ENCODE measurements at regions not wholly inside any gene's neighbourhood (a gene's known extent, or its start where the extent isn't known, plus 50 kb on each side); places are given as distances from the start of the nearest gene placed in this dataset.

DNA sequence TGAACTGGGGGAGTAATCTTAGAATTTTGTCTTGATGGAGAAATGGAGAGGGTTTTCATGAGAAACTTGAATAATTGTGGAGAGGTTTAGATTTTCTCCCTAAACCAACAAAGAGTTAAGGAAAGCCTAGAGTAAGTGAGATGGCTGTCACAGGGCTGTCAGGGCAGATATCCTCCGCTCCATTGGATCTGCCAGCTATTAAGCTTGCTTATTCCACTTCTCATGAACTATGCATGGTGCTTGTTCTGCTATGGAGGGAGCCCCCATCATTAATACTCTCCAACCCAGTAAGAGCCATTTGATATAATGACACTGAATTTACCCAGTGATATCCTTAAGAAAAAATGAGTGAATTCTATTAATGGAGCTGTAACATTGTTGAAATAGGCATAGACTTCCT, 342.8 kb upstream of the MTNR1B start:
- in situ Hi-C loops (cut with MboI; ENCODE audit: low pct_unique_long_range_greater_than_20kb, low sequenced_read_pairs), result no loop called here
- DNase-seq, result no peak

DNA sequence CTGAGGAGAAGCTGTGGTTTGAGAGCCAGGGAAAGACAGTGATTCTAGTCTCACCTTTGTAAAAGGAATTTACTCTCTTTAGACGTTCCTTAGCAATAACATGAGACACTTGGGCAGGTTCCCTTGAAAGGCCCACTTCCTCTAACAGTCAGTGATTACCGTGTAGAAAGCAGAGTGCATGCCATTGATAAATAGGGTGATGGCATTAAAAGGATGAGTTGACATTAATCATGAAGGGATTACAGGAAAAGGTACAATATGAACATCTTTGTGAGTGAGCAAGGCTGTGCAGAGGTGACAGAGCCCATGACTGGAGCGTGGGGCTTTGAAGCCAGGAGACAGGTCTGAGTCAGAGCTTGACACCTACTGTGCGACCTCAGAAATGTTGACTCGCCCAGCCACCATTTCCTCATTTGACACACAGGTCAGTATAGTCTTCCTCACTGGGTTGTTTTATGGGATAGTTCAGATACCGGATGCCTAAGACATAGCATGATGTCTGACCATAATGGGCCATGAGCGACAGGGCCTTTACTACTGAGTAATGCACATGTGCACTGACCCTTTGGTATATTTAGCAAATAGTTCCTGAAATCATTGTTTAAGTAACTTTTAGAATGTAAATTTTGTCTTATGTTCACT, 341.7 kb upstream of the MTNR1B start:
- no peak for DNase-seq
- in situ Hi-C loops (cut with MboI; ENCODE audit: low pct_unique_long_range_greater_than_20kb, low sequenced_read_pairs), result no loop called here

DNA sequence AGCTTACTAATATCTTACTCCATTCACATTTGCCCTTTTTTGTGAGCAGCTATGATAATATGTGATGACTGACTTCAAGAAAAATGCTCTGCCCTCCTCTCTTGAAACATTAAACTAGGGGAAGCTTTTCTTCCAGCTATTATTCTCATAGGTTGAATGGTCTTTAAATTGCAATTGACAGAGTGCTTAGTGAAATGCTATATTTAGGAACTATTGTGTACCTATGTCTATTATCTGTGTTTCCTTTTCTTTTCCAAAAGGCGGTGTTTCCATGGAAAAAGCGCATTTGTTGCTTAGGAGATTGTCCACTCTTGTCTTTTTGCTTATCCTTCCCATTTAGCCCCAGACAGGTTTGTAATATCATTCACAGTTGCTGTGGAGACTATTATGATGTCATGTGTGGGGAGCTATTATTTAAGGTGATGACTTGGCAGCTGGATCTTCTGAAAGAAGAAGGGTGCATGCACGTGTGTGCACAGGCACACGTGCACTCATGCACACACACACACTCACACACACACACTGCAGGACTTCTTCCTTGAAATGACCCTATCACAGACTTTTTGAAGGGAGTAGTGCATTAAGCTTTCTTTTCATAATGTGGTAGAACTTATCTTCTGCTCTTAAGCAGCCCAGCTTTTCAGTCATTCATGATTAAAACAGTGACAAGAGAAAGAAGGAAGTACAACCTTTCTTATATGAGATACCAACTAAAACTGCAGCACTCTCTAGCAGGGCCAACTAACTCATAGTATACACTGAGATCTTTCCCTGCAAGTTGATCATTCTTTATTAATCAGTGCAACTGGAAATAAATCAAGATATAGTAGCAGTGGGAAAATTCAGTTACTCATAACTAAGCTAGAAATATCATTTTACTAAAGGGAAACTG, 340.8 kb upstream of the MTNR1B start:
- DNase-seq, result no peak
- in situ Hi-C loops (cut with MboI; ENCODE audit: low pct_unique_long_range_greater_than_20kb, low sequenced_read_pairs), result no loop called here

GRCh38 chr11:92632495-92632894, 337.0 kb upstream of the MTNR1B start:
- no peak for DNase-seq
- in situ Hi-C loops (cut with MboI; ENCODE audit: low pct_unique_long_range_greater_than_20kb, low sequenced_read_pairs), result no loop called here

- in situ Hi-C loops (cut with MboI; ENCODE audit: low pct_unique_long_range_greater_than_20kb, low sequenced_read_pairs), result no loop called here
Measured at GRCh38 chr11:92633820-92634219, 335.6 kb upstream of the MTNR1B start.

GRCh38 chr11:92636543-92637188, 332.8 kb upstream of the MTNR1B start:
- in situ Hi-C loops (cut with MboI; ENCODE audit: low pct_unique_long_range_greater_than_20kb, low sequenced_read_pairs), result no loop called here

More at GRCh38 chr11:92633820-92634219, 335.6 kb upstream of the MTNR1B start:
- DNase-seq, result no peak

DNA sequence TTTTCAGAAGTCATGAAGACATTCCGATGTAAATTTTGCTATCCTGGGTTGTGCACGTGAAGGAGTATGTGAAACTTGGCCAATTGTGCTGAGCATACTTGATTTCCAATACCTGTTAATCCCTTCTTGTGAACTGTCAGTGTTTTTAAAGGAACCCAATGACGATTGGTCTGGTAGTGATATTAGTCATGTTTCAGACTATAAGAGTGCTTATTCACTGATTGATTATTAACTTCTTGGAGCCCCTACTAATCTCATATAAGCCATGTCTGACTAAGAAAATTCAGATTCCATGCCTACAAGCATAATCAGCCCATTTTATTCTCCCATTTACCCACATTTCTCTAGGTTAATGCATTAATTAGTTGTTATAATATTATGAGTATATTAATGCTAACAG, 330.8 kb upstream of the MTNR1B start:
- in situ Hi-C loops (cut with MboI; ENCODE audit: low pct_unique_long_range_greater_than_20kb, low sequenced_read_pairs), result no loop called here
- no peak for DNase-seq

More at GRCh38 chr11:92636543-92637188, 332.8 kb upstream of the MTNR1B start:
- DNase-seq, result no peak

DNA sequence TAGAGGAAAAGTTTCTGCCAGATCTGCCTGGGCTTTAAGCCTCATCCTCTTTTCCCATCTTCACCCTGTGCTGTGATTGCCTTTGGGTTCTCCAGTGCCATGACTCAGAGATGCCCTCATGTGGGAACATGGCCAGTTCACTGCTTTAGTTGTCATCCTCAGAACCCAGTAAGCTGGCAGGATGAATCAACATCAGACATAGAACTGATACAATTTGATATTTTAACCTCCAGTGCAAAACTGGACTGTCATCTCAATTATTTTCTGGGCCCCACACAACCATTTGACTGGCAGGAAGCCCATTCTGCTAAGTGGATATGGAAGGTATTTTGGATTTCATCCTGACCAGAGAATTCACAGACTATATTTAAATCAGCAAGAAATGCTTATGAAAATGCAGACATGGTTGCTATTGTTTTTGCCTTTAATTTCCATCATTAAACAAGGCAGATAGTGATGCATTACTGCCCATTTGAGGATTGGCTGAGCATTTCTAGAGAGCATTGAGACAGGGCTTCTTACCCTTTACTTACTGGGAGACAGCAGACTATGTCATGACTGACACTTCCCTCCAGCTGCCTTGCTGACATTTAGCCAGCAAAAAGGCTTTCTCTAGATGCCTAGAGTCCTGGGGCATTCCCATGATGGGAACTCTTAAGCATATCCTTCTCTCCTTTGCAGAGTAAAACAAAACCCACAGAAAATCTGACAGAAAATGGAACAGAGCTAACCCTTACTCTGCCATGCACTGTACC, 327.1 kb upstream of the MTNR1B start:
- in situ Hi-C loops (cut with MboI; ENCODE audit: low pct_unique_long_range_greater_than_20kb, low sequenced_read_pairs), result no loop called here
- no peak for DNase-seq

DNA sequence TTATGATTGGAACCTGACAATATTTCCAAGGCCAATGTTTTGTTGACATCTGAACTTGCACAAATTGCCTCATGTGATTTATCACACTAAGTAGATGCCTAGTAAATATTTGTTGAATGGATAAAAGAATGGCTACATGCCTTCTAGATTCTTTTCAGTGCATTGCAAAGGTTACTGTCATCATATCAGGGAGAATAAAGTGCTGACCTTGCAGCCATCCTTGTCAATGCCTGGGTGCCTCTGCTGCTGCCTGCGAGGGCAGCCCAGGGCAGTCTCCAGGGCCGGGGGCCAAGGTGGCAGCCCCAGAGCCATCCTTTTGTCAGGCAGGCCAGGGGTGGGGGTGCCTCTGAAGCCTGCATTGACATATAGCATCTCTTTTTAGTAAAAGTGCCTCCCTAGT, 325.6 kb upstream of the MTNR1B start:
- no peak for DNase-seq
- in situ Hi-C loops (cut with MboI; ENCODE audit: low pct_unique_long_range_greater_than_20kb, low sequenced_read_pairs), result no loop called here

DNA sequence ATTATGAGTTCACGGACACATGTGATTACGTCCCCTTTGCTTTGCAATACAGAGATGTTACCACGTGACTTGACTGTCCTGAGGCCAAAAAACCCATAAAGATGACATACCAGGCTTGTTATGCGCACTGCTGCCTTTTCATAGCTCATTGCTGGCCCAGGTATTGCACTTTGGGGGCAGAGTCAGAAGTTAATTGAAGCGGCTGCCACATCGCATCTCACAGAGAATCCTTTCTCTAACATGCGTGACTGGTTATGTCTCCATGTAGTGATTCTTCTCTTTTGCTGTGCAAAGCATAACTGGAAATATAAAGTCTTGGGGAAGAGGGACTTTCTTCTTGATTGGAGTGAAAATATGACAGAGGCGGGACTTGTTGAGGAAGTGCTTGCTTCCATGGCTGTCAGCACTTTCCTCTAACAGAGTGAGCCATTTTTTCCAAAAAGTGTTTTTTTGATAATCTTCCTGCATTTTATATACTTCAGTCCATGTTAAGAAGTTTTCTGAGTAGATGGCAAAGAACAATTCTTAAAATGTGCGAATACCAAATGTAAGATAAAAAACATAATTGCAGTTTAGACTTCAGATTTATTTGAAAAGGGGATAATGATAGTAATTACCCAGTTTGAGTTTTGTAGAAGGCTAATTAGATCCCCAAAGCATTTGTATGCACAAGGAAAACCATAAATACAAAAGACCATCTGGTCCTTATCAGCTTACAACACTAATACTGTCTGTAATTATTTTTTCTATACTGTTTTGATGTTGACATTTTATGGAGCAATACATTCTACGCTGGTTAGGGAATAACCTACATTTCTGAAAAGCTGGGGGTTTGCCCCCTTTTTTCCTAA, 324.6 kb upstream of the MTNR1B start:
- no peak for DNase-seq
- in situ Hi-C loops (cut with MboI; ENCODE audit: low pct_unique_long_range_greater_than_20kb, low sequenced_read_pairs), result no loop called here

GRCh38 chr11:92651159-92651558, 318.3 kb upstream of the MTNR1B start:
- in situ Hi-C loops (cut with MboI; ENCODE audit: low pct_unique_long_range_greater_than_20kb, low sequenced_read_pairs), result no loop called here

DNA sequence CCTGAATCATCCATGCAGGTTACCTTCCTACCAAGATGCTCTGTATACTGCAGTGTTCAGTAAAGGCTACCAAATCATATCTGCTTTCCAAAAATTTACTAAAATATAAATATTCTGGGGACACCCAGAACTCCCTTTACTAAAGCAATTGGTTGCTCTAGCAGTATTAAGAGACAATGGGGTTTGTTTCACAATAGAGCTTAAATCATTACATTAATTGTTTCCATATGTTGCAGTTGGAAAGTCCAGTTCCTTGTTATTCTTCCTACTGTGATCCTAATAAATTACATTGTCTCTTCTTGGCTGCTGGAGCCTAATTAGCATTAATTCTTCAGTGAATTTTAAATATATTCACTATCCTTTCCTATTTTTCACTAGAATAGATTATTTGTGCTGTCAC, 316.0 kb upstream of the MTNR1B start:
- in situ Hi-C loops (cut with MboI; ENCODE audit: low pct_unique_long_range_greater_than_20kb, low sequenced_read_pairs), result no loop called here
- no peak for DNase-seq

More at GRCh38 chr11:92651159-92651558, 318.3 kb upstream of the MTNR1B start:
- DNase-seq, result no peak

DNA sequence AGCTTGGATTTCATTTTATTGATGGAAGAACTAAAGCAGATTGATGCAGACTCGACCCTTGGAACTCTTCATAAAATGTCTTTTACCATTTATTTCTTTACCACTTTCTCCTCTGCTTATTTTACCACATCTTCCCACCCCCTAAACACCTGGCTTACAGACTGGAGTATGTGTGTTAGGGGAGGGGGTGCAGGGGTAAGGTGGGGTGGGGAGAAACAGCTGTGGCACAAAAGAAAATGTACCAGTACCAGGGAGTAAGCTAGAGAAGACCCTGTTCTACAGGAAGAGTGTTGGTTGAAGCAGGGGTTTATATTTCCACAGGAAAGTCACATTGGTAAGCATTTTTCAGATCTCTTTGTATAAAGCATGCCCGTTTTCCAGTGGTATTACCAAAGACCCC, 312.7 kb upstream of the MTNR1B start:
- in situ Hi-C loops (cut with MboI; ENCODE audit: low pct_unique_long_range_greater_than_20kb, low sequenced_read_pairs), result no loop called here
- no peak for DNase-seq

DNA sequence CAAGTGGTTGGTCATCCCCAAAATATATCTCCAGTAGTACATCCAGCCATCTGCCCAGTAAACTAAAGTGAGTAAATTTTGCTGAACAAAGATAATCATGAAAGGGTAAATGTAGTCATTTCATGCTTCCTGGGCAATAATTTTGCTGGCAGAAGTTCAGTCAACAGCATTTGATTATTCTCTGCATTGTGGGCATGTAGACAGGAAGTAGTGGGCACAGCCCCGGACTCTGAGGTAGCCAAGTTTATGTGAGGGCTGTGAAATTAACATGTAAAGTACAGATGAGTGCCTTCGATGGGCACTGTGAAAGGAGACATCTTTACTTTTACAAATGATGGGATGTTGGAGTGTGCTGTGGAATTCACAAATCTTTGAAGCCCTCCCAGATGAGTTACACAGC, 312.2 kb upstream of the MTNR1B start:
- in situ Hi-C loops (cut with MboI; ENCODE audit: low pct_unique_long_range_greater_than_20kb, low sequenced_read_pairs), result no loop called here
- no peak for DNase-seq

GRCh38 chr11:92658733-92659132, 310.7 kb upstream of the MTNR1B start:
- in situ Hi-C loops (cut with MboI; ENCODE audit: low pct_unique_long_range_greater_than_20kb, low sequenced_read_pairs), result no loop called here
- no peak for DNase-seq

GRCh38 chr11:92659793-92660192, 309.7 kb upstream of the MTNR1B start:
- in situ Hi-C loops (cut with MboI; ENCODE audit: low pct_unique_long_range_greater_than_20kb, low sequenced_read_pairs), result no loop called here
- no peak for DNase-seq

DNA sequence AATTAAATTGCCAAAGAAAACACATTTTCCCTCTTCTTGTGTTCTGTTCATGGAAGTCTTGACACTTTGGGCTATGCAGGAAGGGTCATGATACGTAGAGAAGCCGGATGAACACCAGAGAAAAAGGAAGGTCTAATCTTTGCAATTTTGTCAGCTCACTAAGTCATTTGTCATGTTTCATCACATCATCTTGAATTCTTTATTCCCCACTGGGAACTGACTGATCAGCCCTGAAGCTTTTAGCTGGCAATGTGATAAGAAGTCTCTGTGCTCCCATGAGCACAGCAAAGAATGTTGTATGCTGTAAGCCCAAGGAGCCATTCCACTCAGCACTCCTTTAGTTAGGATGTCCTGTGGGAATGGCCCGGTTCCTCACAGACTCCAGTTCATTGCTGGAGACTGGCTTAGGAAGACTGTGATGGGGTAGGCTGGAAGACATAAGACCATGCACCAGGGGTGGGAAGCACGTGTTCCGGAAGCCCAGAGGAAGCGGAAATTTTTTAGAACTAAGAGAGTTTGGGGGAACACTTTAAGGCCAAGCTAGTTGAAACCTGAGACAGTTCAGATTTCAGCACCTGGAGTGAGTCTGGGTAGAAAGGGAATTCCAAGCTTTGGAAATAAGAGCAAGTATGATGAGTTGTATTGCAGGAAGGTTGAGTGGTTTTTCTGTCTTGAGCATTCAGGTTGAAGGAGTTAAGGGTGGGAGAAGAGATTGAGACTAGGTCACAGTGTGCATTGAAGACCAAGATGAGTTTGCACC, 306.7 kb upstream of the MTNR1B start:
- no peak for DNase-seq
- in situ Hi-C loops (cut with MboI; ENCODE audit: low pct_unique_long_range_greater_than_20kb, low sequenced_read_pairs), result no loop called here

GRCh38 chr11:92663539-92663938, 305.9 kb upstream of the MTNR1B start:
- in situ Hi-C loops (cut with MboI; ENCODE audit: low pct_unique_long_range_greater_than_20kb, low sequenced_read_pairs), result no loop called here
- no peak for DNase-seq

Data from KBM-7 (cell line).